Mononuclear cell (primary cell): ENCODE measurements at regions not wholly inside any gene's neighbourhood (a gene's known extent, or its start where the extent isn't known, plus 50 kb on each side); places are given as distances from the start of the nearest gene placed in this dataset.

Experiments
- H3K27me3 ChIP-seq: 2 replicates; pipeline ENCODE4 v1.6.0; 2011; ENCODE audit warnings: low read length, control low read depth; ENCODE audit not compliant: insufficient read depth
- H3K4me1 ChIP-seq: 2 replicates; pipeline ENCODE4 v1.5.1; 2011; ENCODE audit warnings: mild to moderate bottlenecking, low read length, control low read depth; ENCODE audit not compliant: insufficient read depth
- H3K4me3 ChIP-seq: 2 replicates; pipeline ENCODE4 v1.5.1; 2011; ENCODE audit warnings: mild to moderate bottlenecking, low read length, moderate library complexity
- H3K9me3 ChIP-seq: 2 replicates; pipeline ENCODE4 v1.5.1; 2011; ENCODE audit warnings: low read depth, mild to moderate bottlenecking, control low read depth, low read length

DNA sequence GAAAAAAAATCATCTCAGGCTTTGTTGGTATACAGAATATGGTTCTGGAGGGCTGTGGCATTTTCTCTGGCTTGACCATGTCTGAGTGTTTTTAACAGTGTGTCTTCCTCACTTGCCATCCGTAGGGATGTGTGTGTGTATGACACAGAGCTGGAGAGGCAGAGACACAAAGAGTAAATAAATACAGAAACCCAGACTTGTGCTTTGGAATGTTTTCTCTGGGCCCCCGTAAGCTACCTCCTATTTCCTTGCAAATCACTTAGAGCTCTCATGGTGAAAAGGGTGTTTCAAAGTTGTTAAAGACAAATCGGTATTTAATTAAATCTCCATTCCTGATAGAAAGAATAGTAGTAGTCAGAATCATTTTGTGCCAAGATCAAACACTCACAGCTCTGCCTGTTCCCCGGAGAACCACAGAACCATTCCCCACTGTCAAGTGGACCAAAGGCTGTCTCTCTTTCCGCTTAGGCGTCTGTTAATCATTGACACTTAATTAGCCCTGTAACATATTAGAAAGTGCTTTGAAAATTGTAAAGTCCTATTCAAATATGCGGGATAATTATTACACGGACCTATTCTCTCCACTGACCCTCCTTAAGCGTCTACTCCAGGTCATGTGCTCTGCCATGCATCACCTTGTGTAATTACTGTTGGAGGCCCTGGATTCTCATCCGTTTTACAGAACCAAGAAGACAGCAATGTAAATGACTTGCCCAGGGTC lies 313.6 kb upstream of the TLE3 start:
- Histone ChIP-seq H3K4me3 (no peak overlapping the region), H3K27me3 (no peaks in the 10 kb centered on the region), H3K9me3 (no peaks in the 10 kb centered on the region), H3K4me1 (no peaks in the 10 kb centered on the region)

DNA sequence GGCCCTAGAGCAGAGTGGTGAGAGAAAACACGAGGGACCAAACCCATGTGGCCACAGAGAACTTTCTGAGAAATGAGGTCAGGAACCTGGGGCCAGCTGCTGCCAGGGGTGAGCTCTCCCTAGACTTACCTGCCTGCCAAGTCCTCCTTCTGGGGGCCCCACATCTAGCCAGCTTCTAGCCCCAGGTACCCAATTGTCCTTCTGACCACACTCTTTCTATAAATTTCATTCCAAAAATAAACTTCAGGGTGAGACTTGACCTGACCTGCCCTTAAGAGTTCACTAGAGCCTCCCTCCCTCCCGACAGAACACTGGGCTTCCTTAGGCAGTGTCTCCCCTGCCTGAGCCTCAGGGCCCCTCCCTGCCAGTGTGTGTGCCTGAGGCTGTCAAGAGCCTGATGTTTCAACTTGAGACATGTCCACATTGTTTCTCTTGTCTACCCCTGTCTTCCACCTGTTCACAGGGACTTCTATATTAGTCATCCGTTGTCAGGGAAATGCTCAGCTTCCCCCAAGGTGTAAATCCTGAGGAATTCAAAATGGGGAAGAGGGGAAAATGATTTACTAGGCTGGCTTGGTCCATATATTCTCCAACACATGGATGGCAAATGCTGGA lies 312.8 kb upstream of the TLE3 start:
- H3K9me3 ChIP-seq = no peaks in the 10 kb centered on the region
- no peaks in the 10 kb centered on the region for H3K27me3 ChIP-seq
- H3K4me3 ChIP-seq = no peak overlapping the region
- H3K4me1 ChIP-seq = no peaks in the 10 kb centered on the region

GRCh38 chr15:70409388-70409787 lies 311.7 kb upstream of the TLE3 start:
- H3K4me3 ChIP-seq = no peak overlapping the region
- H3K4me1 ChIP-seq = no peaks in the 10 kb centered on the region
- no peaks in the 10 kb centered on the region for H3K9me3 ChIP-seq
- H3K27me3 ChIP-seq = no peaks in the 10 kb centered on the region

GRCh38 chr15:70407955-70408354 lies 310.2 kb upstream of the TLE3 start:
- Histone ChIP-seq H3K27me3 (no peaks in the 10 kb centered on the region), H3K9me3 (no peaks in the 10 kb centered on the region), H3K4me1 (no peaks in the 10 kb centered on the region), H3K4me3 (no peak overlapping the region)

GRCh38 chr15:70407336-70407670 lies 309.6 kb upstream of the TLE3 start:
- Histone ChIP-seq H3K4me1 (no peaks in the 10 kb centered on the region), H3K4me3 (no peak overlapping the region), H3K27me3 (no peaks in the 10 kb centered on the region), H3K9me3 (no peaks in the 10 kb centered on the region)

DNA sequence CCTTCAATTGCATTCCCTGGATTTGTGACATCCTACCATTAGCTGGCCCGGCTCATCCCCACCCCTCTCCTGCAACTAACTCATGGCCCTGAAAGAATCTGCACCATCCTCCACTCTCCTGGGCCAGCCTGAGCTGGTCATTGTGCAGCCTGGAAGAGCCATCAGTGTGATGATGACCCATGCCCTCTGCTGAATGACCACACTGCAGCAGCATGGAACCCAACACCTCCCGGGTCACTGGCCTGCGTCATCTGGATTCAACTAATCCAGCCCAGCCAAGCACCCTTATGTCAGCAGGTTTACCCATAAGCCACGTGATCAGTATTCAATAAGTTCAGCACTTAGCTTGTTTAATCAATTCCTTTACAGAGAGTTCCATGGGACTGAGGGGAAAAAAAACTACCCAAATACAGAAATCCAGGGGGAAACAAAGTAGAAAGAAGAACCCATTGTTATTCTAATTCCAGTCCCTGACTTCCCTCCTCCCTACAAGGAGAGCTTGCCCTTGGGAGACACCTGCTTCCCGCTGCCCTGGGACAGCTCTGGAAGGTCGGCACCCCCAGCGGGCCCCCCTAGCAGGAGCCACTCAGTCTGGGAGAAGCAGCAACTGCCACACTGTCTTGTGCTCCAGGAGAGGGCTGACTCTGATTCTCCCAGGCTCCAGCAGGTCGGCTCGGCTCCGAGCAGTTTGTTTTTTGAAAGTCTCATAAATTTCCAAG lies 309.1 kb upstream of the TLE3 start:
- Histone ChIP-seq H3K9me3 (no peaks in the 10 kb centered on the region), H3K4me3 (no peak overlapping the region), H3K4me1 (no peaks in the 10 kb centered on the region), H3K27me3 (no peaks in the 10 kb centered on the region)

DNA sequence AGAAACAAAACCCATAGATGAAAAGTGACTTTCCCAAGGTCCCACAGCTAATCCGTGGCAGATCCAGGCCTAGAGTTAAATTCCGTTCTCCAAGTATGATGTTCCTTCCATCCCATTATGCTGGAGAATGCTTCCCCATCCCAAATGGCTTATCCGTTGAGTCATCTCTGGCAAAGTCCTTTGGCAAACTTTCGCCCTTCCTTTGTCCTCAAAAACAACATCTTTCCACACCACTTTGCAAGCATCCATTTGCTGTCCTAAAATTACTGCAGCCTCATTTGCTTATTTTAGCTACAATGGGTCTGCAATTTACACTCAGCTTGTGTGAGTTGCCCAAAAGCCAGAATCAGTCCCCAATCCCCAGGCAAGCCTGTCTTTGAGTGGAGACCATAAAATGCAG lies 304.0 kb upstream of the TLE3 start:
- Histone ChIP-seq H3K4me3 (no peak overlapping the region), H3K9me3 (no peaks in the 10 kb centered on the region), H3K4me1 (no peaks in the 10 kb centered on the region), H3K27me3 (no peaks in the 10 kb centered on the region)

GRCh38 chr15:70400766-70401541 lies 303.2 kb upstream of the TLE3 start:
- no peaks in the 10 kb centered on the region for H3K4me1 ChIP-seq
- no peaks in the 10 kb centered on the region for H3K9me3 ChIP-seq
- no peak overlapping the region for H3K4me3 ChIP-seq
- H3K27me3 ChIP-seq = no peaks in the 10 kb centered on the region

DNA sequence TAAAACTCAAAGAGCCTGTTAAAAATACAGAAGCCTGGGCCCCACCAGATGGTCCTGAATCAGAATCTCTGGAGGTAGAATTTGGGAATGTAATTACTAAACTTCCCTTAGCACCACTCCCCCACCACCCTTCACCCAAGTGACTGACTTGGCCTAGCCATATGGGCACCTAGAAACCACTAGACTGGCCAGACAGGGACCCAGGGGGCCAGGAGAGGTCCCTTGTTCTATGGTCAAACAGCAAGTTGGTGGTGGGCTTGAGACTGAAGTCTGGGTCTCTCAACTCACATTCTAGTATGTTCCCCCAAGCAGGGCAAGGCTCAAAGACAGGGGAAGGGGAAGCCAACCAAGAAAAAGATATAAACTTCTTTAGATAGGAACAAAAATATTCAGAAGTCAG lies 301.5 kb upstream of the TLE3 start:
- Histone ChIP-seq H3K9me3 (no peaks in the 10 kb centered on the region), H3K27me3 (no peaks in the 10 kb centered on the region), H3K4me1 (no peaks in the 10 kb centered on the region), H3K4me3 (no peak overlapping the region)

GRCh38 chr15:70398694-70399093 lies 301.0 kb upstream of the TLE3 start:
- H3K4me1 ChIP-seq = no peaks in the 10 kb centered on the region
- no peaks in the 10 kb centered on the region for H3K9me3 ChIP-seq
- H3K4me3 ChIP-seq = no peak overlapping the region
- H3K27me3 ChIP-seq = no peaks in the 10 kb centered on the region

DNA sequence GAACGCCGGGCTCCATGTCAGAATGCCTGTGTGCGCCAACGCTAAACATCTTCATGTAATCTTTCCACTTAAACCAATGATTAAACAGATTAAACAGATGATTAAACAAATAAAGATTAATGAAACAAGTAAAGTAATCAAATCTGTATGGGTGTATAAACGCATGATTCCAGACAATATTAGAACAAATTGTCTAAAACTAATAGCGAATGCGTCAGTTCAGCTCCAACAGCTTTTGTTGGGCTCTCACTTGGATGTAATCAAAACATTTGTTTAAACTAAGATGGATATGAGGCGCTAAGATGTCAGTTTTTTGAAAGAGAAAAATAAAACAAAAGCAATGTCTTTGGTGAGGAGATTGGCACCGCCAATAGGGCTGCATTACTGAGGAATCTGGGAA lies 299.1 kb upstream of the TLE3 start:
- H3K27me3 ChIP-seq = no peaks in the 10 kb centered on the region
- no peaks in the 10 kb centered on the region for H3K9me3 ChIP-seq
- H3K4me3 ChIP-seq = no peak overlapping the region

GRCh38 chr15:70395164-70395563 lies 297.4 kb upstream of the TLE3 start:
- Histone ChIP-seq H3K27me3 (no peaks in the 10 kb centered on the region), H3K4me1 (no peaks in the 10 kb centered on the region), H3K4me3 (no peak overlapping the region), H3K9me3 (no peaks in the 10 kb centered on the region)

More for the DNA sequence above, 299.1 kb upstream of the TLE3 start:
- no peaks in the 10 kb centered on the region for H3K4me1 ChIP-seq

DNA sequence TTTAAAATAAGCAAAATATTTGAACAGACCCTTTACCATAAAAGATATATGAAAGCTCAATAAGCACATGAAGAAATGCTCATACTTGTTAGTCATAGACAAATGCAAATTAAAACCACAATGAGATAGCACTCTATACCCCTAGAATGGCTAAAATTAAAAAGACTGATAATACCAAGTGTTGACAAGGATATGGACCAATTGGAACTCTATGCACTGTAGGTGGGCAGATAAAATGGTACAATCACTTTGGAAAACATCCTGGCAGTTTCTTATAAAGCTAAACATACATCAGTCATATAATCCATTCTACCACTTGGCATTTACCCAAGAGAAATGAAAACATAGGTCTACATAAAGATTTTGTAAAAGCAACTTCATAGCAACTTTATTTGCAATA lies 293.0 kb upstream of the TLE3 start:
- H3K4me3 ChIP-seq = no peak overlapping the region
- H3K4me1 ChIP-seq = no peaks in the 10 kb centered on the region
- no peaks in the 10 kb centered on the region for H3K9me3 ChIP-seq
- no peaks in the 10 kb centered on the region for H3K27me3 ChIP-seq

- Histone ChIP-seq H3K27me3 (no peaks in the 10 kb centered on the region), H3K4me1 (no peaks in the 10 kb centered on the region), H3K4me3 (no peak overlapping the region), H3K9me3 (no peaks in the 10 kb centered on the region)
Measured at GRCh38 chr15:70387993-70388392, 290.3 kb upstream of the TLE3 start.

DNA sequence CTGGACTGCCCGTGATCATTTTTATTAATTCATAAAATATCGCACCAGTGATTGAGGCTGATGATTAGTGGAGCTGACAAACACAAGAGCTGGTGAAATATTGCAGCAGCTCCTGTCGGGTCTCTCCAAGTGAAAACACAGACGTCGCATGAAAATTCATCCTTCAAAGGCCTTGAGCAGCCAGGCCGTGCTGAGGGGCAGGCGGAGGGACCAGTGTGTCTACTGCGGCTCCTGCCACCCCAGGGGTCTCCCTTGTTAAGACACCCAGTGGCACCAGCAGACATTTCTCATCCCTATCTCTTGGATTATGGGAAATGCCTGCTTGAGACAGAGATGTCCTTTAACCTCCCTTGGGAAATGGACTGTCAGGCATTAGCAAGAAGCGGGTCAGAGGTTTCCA lies 289.4 kb upstream of the TLE3 start:
- Histone ChIP-seq H3K4me1 (no peaks in the 10 kb centered on the region), H3K4me3 (no peak overlapping the region), H3K9me3 (no peaks in the 10 kb centered on the region), H3K27me3 (no peaks in the 10 kb centered on the region)
